ENCODE measurements at regions not wholly inside any gene's neighbourhood (a gene's known extent, or its start where the extent isn't known, plus 50 kb on each side); places are given as distances from the start of the nearest gene placed in this dataset.
"Not testable (repeated sequence)": the region's sequence is repeated elsewhere in the genome, so short reads cannot be mapped to it uniquely, and the experiment has no call there.

GRCh38 chr20:6715401-6715941, 52.0 kb upstream of the BMP2 start:
- no peak for DNase-seq

GRCh38 chr20:6714279-6714711, 53.2 kb upstream of the BMP2 start:
- DNase-seq, result no peak

- DNase-seq, result no peak
These were observed 55.4 kb upstream of the BMP2 start for GRCh38 chr20:6711951-6712649.

GRCh38 chr20:6709910-6710595, 57.4 kb upstream of the BMP2 start:
- no peak for DNase-seq

GRCh38 chr20:6708010-6708409, 59.5 kb upstream of the BMP2 start:
- DNase-seq, result no peak

- no peak for DNase-seq
These were observed 60.1 kb upstream of the BMP2 start for GRCh38 chr20:6707321-6707831.

- DNase-seq, result no peak
These were observed 61.4 kb upstream of the BMP2 start for GRCh38 chr20:6705926-6706548.

- no peak for DNase-seq
These were observed 62.2 kb upstream of the BMP2 start for GRCh38 chr20:6705106-6705766.

GRCh38 chr20:6704132-6704861, 63.2 kb upstream of the BMP2 start:
- DNase-seq, result no peak

GRCh38 chr20:6703656-6704055, 63.8 kb upstream of the BMP2 start:
- DNase-seq, result no peak

- no peak for DNase-seq
These were observed 64.4 kb upstream of the BMP2 start for GRCh38 chr20:6703047-6703446.

- DNase-seq, result no peak
These were observed 65.3 kb upstream of the BMP2 start for GRCh38 chr20:6702144-6702543.

GRCh38 chr20:6700563-6701329, 66.7 kb upstream of the BMP2 start:
- DNase-seq, result no peak

GRCh38 chr20:6699921-6700562, 67.4 kb upstream of the BMP2 start:
- DNase-seq, result no peak

GRCh38 chr20:6698723-6699122, 68.8 kb upstream of the BMP2 start:
- no peak for DNase-seq

- DNase-seq, result no peak
These were observed 69.4 kb upstream of the BMP2 start for GRCh38 chr20:6698056-6698455.

GRCh38 chr20:6697228-6697972, 70.1 kb upstream of the BMP2 start:
- no peak for DNase-seq

- no peak for DNase-seq
These were observed 71.5 kb upstream of the BMP2 start for GRCh38 chr20:6696001-6696400.

GRCh38 chr20:6693808-6694198, 73.7 kb upstream of the BMP2 start:
- not testable (repeated sequence) for DNase-seq

GRCh38 chr20:6693178-6693807, 74.2 kb upstream of the BMP2 start:
- no peak for DNase-seq

Data from NCI-H1092 (cell line).